OCI-LY3 (cell line): ENCODE measurements at regions not wholly inside any gene's neighbourhood (a gene's known extent, or its start where the extent isn't known, plus 50 kb on each side); places are given as distances from the start of the nearest gene placed in this dataset.
"Not testable (repeated sequence)": the region's sequence is repeated elsewhere in the genome, so short reads cannot be mapped to it uniquely, and the experiment has no call there.

ENCODE experiments used
- H2AFZ ChIP-seq: fragments of 200-600, 300-600 bp; shearing (Covaris generic); 2 replicates; pipeline ENCODE4 v1.6.0; 2014; ENCODE audit warnings: antibody characterized with exemption, low read depth, low read length
- H3K27ac ChIP-seq: fragments of 200-600, 300-600 bp; sonication (generic); 2 replicates; pipeline ENCODE4 v1.5.1; 2014; ENCODE audit warnings: mild to moderate bottlenecking, low read length, moderate library complexity, mixed read lengths
- H3K27me3 ChIP-seq: fragments of 200-600, 300-600 bp; sonication (generic); 2 replicates; pipeline ENCODE4 v1.6.1; 2014; ENCODE audit warnings: low read depth, low read length, mixed read lengths
- H3K36me3 ChIP-seq: fragments of 200-600, 300-600 bp; sonication (generic); replicated peaks from 2 replicates; pipeline ENCODE3; 2014; ENCODE audit warnings: low read depth, low read length, mixed read lengths
- H3K4me1 ChIP-seq: fragments of 300-600, 200-600 bp; sonication (generic); 2 replicates; pipeline ENCODE4 v1.6.1; 2014; ENCODE audit warnings: low read length, mixed read lengths
- H3K4me2 ChIP-seq: fragments of 200-600, 300-600 bp; sonication (generic); 2 replicates; pipeline ENCODE4 v1.6.1; 2014; ENCODE audit warnings: low read length, mixed read lengths
- H3K4me3 ChIP-seq: fragments of 300-600, 200-600 bp; sonication (generic); 2 replicates; pipeline ENCODE4 v1.5.1; 2014; ENCODE audit warnings: antibody characterized with exemption, mild to moderate bottlenecking, low read length, moderate library complexity
- H3K79me2 ChIP-seq: fragments of 300-600, 200-600 bp; shearing (Covaris generic); 2 replicates; pipeline ENCODE4 v1.6.1; 2014; ENCODE audit warnings: mild to moderate bottlenecking, low read length, mixed read lengths
- H3K9ac ChIP-seq: fragments of 300-600, 200-600 bp; shearing (Covaris generic); 2 replicates; pipeline ENCODE4 v1.6.0; 2014; ENCODE audit warnings: mild to moderate bottlenecking, low read length, moderate library complexity
- H3K9me3 ChIP-seq: fragments of 200-600, 300-600 bp; shearing (Covaris generic); 2 replicates; pipeline ENCODE4 v1.6.1; 2014; ENCODE audit warnings: low read length, mixed read lengths; ENCODE audit not compliant: insufficient read depth
- H4K20me1 ChIP-seq: fragments of 200-600, 300-600 bp; sonication (generic); 2 replicates; pipeline ENCODE4 v1.6.1; 2016; ENCODE audit warnings: low read length, mixed read lengths; ENCODE audit not compliant: insufficient read depth
- CTCF ChIP-seq: fragments of 200-600, 300-600 bp; sonication (generic); IDR thresholded peaks from 2 replicates; pipeline ENCODE4 v1.5.1; 2014; ENCODE audit warnings: antibody characterized with exemption, low read length, low read depth
- EZH2phosphoT487 ChIP-seq: fragments of 200-600 bp; shearing (Covaris generic); IDR thresholded peaks from 2 replicates; pipeline ENCODE4 v1.6.1; 2018; ENCODE audit warnings: antibody characterized with exemption, mixed run types, low read depth

DNA sequence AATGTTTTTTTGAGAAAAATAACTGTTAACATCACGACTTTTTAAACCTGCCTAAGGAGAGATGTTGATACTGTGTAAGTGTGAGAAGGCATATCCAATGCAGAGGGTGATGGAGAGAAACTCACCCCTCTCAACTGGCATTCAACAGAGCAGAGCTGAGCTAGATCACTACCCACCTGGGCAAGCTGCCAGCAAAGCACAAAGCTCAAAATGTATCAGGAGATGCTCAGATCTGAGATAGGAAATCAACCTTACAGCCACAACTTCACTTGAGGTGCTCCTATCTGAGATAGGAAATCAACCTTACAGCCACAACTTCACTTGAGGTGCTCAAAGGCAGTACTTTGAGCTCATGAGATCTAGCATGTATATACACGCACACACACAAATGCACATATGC is 151.5 kb upstream of the PDE1C start:
- no peaks in the 10 kb centered on the region for H3K27me3 ChIP-seq
- H3K36me3 ChIP-seq: no peaks in the 10 kb centered on the region
- no peak overlapping the region for H2AFZ ChIP-seq
- no peak overlapping the region for H3K9ac ChIP-seq
- no peaks in the 10 kb centered on the region for H3K79me2 ChIP-seq
- H3K27ac ChIP-seq: no peak overlapping the region
- no peaks in the 10 kb centered on the region for H3K4me1 ChIP-seq
- H3K9me3 ChIP-seq: no peaks in the 10 kb centered on the region
- no peaks in the 10 kb centered on the region for H4K20me1 ChIP-seq
- TF ChIP-seq CTCF (no peak), EZH2phosphoT487 (no peak)
- H3K4me2 ChIP-seq: no peak overlapping the region
- H3K4me3 ChIP-seq: no peak overlapping the region

DNA sequence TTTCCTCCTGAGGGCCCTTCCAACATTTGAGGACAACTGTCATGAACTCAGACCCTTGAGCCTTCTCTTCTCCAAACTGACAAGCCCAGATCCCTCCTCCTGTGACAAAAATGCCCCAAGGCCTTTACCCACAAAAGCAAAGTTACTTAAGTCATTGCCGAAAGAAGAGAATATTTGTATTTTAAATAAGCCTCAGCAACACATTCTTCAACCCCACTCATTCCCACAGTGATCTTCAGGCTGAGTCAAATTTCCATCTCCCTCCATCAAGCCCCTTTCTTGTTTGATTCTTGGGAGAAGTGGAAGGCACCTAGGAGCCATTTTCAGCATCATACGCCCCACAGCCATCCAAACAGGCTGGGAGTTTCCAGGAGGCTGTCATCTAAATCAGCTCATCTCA is 150.8 kb upstream of the PDE1C start:
- H3K79me2 ChIP-seq: no peaks in the 10 kb centered on the region
- no peak overlapping the region for H3K9ac ChIP-seq
- H3K36me3 ChIP-seq: no peaks in the 10 kb centered on the region
- no peak overlapping the region for H2AFZ ChIP-seq
- no peak overlapping the region for H3K4me2 ChIP-seq
- no peak overlapping the region for H3K4me3 ChIP-seq
- H3K27ac ChIP-seq: no peak overlapping the region
- no peaks in the 10 kb centered on the region for H3K27me3 ChIP-seq
- no peak for TF ChIP-seq CTCF
- TF ChIP-seq EZH2phosphoT487: no peak
- no peaks in the 10 kb centered on the region for H4K20me1 ChIP-seq
- H3K9me3 ChIP-seq: no peaks in the 10 kb centered on the region
- H3K4me1 ChIP-seq: no peaks in the 10 kb centered on the region

DNA sequence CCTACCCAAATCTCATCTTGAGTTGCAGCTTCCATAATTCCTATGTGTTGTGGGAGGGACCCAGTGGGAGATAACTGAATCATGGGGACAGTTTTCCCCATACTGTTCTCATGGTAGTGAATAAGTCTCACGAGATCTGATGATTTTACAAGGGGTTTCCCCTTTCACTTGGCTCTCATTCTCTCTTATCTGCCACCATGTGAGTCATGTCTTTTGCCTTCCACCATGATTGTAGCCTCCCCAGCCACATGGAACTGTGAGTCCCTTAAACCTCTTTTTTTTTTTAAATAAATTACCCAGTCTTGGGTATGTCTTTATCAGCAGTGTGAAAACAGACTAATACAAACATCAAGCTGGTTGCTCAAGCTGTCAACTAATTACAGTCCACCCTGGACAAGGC is 149.6 kb upstream of the PDE1C start:
- H3K4me3 ChIP-seq, H3K36me3 ChIP-seq, H3K79me2 ChIP-seq, H3K4me1 ChIP-seq, H4K20me1 ChIP-seq, H3K27me3 ChIP-seq, H3K27ac ChIP-seq, H3K9ac ChIP-seq, H3K4me2 ChIP-seq, H2AFZ ChIP-seq, H3K9me3 ChIP-seq: not testable (repeated sequence)

GRCh38 chr7:32219416-32219815 is 149.2 kb upstream of the PDE1C start:
- H3K4me2 ChIP-seq: no peak overlapping the region
- TF ChIP-seq CTCF (no peak), EZH2phosphoT487 (no peak)
- H3K4me3 ChIP-seq: no peak overlapping the region
- H2AFZ ChIP-seq: no peak overlapping the region
- H3K9me3 ChIP-seq: no peaks in the 10 kb centered on the region
- H3K4me1 ChIP-seq: no peaks in the 10 kb centered on the region
- no peaks in the 10 kb centered on the region for H4K20me1 ChIP-seq
- H3K9ac ChIP-seq: no peak overlapping the region
- H3K36me3 ChIP-seq: no peaks in the 10 kb centered on the region
- H3K27me3 ChIP-seq: no peaks in the 10 kb centered on the region
- no peak overlapping the region for H3K27ac ChIP-seq
- H3K79me2 ChIP-seq: no peaks in the 10 kb centered on the region

DNA sequence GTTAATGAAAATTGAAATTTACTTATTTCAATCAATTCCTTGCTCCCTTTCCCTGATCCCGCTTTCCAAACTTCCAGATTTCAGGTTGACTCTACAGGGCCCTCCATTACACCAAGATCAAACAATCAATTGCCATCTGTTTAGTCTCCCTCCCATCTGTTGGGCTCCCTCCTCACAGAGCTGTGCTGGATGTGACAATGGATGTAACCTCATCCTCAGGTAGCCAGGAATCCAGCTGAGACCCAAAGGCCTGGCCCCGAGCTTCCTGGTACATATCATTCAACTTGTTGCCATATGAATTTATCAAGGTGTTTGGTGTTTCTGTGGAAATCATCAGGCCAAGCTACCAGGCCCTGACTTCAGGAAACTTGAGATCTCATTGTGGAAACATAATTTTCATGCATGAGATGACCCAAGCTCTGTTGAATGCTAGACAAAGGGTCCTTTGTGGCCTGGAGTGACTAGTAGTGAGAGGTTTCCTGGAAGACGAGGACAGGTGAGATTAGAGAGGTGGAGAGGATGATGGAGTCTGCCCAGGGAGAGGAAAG is 148.6 kb upstream of the PDE1C start:
- TF ChIP-seq CTCF (no peak), EZH2phosphoT487 (no peak)
- Histone ChIP-seq H3K79me2 (no peaks in the 10 kb centered on the region), H3K9ac (no peak overlapping the region), H3K4me3 (no peak overlapping the region), H3K27me3 (no peaks in the 10 kb centered on the region), H2AFZ (no peak overlapping the region), H3K4me2 (no peak overlapping the region), H3K27ac (no peak overlapping the region), H3K36me3 (no peaks in the 10 kb centered on the region), H4K20me1 (no peaks in the 10 kb centered on the region), H3K4me1 (no peaks in the 10 kb centered on the region), H3K9me3 (no peaks in the 10 kb centered on the region)
